GM21528 (cell line): ENCODE measurements at regions not wholly inside any gene's neighbourhood (a gene's known extent, or its start where the extent isn't known, plus 50 kb on each side); places are given as distances from the start of the nearest gene placed in this dataset.
"Not testable (repeated sequence)": the region's sequence is repeated elsewhere in the genome, so short reads cannot be mapped to it uniquely, and the experiment has no call there.

Experiments
- ATAC-seq: cut with Tn5 transposase; IDR thresholded peaks from one replicate; pipeline ENCODE4 v1.9.1; 2021; ENCODE audit warnings: mild to moderate bottlenecking, moderate library complexity; ENCODE audit not compliant: unreplicated experiment, low FRiP score

GRCh38 chr14:105769061-105769730 is 242.8 kb downstream of the TMEM121 start:
- not testable (repeated sequence) for ATAC-seq

GRCh38 chr14:105770619-105771216 is 244.3 kb downstream of the TMEM121 start:
- not testable (repeated sequence) for ATAC-seq

GRCh38 chr14:105771261-105772226 is 245.2 kb downstream of the TMEM121 start:
- not testable (repeated sequence) for ATAC-seq

GRCh38 chr14:105772710-105773250 is 246.4 kb downstream of the TMEM121 start:
- not testable (repeated sequence) for ATAC-seq

- no peak for ATAC-seq
Observed at GRCh38 chr14:105773584-105773983, 247.2 kb downstream of the TMEM121 start.

- ATAC-seq, result no peak
Observed at GRCh38 chr14:105774001-105774400, 247.6 kb downstream of the TMEM121 start.

GRCh38 chr14:105774585-105775348 is 248.4 kb downstream of the TMEM121 start:
- not testable (repeated sequence) for ATAC-seq

GRCh38 chr14:105775349-105775923 is 249.1 kb downstream of the TMEM121 start:
- ATAC-seq, result not testable (repeated sequence)

GRCh38 chr14:105776112-105776511 is 249.7 kb downstream of the TMEM121 start:
- not testable (repeated sequence) for ATAC-seq

GRCh38 chr14:105776924-105777323 is 250.5 kb downstream of the TMEM121 start:
- ATAC-seq, result no peak

- no peak for ATAC-seq
Observed at GRCh38 chr14:105783707-105784106, 257.3 kb downstream of the TMEM121 start.

GRCh38 chr14:105793836-105794235 is 267.5 kb downstream of the TMEM121 start:
- ATAC-seq, result no peak

- no peak for ATAC-seq
Observed at GRCh38 chr14:105797546-105797945, 271.2 kb downstream of the TMEM121 start.

- no peak for ATAC-seq
Observed at GRCh38 chr14:105805701-105806100, 279.3 kb downstream of the TMEM121 start.

GRCh38 chr14:105806568-105806967 is 280.2 kb downstream of the TMEM121 start:
- ATAC-seq, result no peak

- no peak for ATAC-seq
Observed at GRCh38 chr14:105817971-105818711, 291.8 kb downstream of the TMEM121 start.

- no peak for ATAC-seq
Observed at GRCh38 chr14:105818712-105819005, 292.3 kb downstream of the TMEM121 start.

- ATAC-seq, result no peak
Observed at GRCh38 chr14:105830171-105830570, 303.8 kb downstream of the TMEM121 start.

GRCh38 chr14:105836160-105836559 is 309.8 kb downstream of the TMEM121 start:
- ATAC-seq, result no peak
